ENCODE measurements at regions not wholly inside any gene's neighbourhood (a gene's known extent, or its start where the extent isn't known, plus 50 kb on each side); places are given as distances from the start of the nearest gene placed in this dataset.

GRCh38 chr3:124633524-124633923, 96.7 kb upstream of the UMPS start:
- Histone ChIP-seq H3K27ac (no peak overlapping the region), H3K9ac (no peak overlapping the region), H3K4me1 (no peaks in the 10 kb centered on the region), H3K4me2 (ENCODE audit: low read length) (no peak overlapping the region), H3K79me2 (no peaks in the 10 kb centered on the region), H3K27me3 (ENCODE audit: control insufficient read depth, insufficient read depth, low read length) (no peaks in the 10 kb centered on the region), H2AFZ (no peak overlapping the region), H3K9me3 (ENCODE audit: control insufficient read depth, low read length) (no peaks in the 10 kb centered on the region), H3K36me3 (ENCODE audit: control insufficient read depth, insufficient read depth, low read length) (no peaks in the 10 kb centered on the region), H3K4me3 (ENCODE audit: low read depth, low read length) (no peak overlapping the region)
- TF ChIP-seq CTCF (IDR thresholded peaks at IDR 0.05) = no peak

- H3K4me3 ChIP-seq (ENCODE audit: low read depth, low read length) = no peak overlapping the region
- H3K4me1 ChIP-seq = no peaks in the 10 kb centered on the region
- H2AFZ ChIP-seq = no peak overlapping the region
- H3K27me3 ChIP-seq (ENCODE audit: control insufficient read depth, insufficient read depth, low read length) = no peaks in the 10 kb centered on the region
- H3K79me2 ChIP-seq = no peaks in the 10 kb centered on the region
- H3K9ac ChIP-seq = no peak overlapping the region
- no peaks in the 10 kb centered on the region for H3K36me3 ChIP-seq (ENCODE audit: control insufficient read depth, insufficient read depth, low read length)
- no peak overlapping the region for H3K27ac ChIP-seq
- no peak for TF ChIP-seq CTCF (IDR thresholded peaks at IDR 0.05)
- no peak overlapping the region for H3K4me2 ChIP-seq (ENCODE audit: low read length)
- H3K9me3 ChIP-seq (ENCODE audit: control insufficient read depth, low read length) = no peaks in the 10 kb centered on the region
Observed at GRCh38 chr3:124634210-124635168, 95.8 kb upstream of the UMPS start.

DNA sequence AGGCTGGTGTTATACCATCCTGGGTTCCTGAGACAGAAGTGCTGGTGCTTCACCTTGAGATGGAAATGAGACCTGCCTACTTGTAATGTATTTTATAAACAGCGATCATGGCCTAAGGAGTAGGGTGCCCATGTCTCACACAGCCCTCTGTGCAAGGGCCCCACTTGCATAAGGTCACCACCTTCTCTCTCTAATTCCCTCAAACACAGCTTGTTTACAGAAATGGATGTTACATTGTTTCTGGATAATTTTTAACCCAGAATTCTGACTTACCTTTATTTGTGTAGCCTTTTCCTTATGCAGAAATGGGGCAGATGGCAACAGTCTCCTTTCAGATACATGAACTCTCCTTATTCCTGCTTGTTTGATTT, 95.1 kb upstream of the UMPS start:
- Histone ChIP-seq H3K79me2 (no peaks in the 10 kb centered on the region), H3K4me2 (ENCODE audit: low read length) (no peak overlapping the region), H3K9ac (no peak overlapping the region), H3K36me3 (ENCODE audit: control insufficient read depth, insufficient read depth, low read length) (no peaks in the 10 kb centered on the region), H2AFZ (no peak overlapping the region), H3K27ac (no peak overlapping the region), H3K27me3 (ENCODE audit: control insufficient read depth, insufficient read depth, low read length) (no peaks in the 10 kb centered on the region), H3K4me3 (ENCODE audit: low read depth, low read length) (no peak overlapping the region), H3K4me1 (no peaks in the 10 kb centered on the region), H3K9me3 (ENCODE audit: control insufficient read depth, low read length) (no peaks in the 10 kb centered on the region)
- no peak for TF ChIP-seq CTCF (IDR thresholded peaks at IDR 0.05)

GRCh38 chr3:124636101-124636862, 94.0 kb upstream of the UMPS start:
- H3K27ac ChIP-seq = no peak overlapping the region

More at GRCh38 chr3:124636101-124636862, 94.0 kb upstream of the UMPS start:
- Histone ChIP-seq H3K36me3 (ENCODE audit: control insufficient read depth, insufficient read depth, low read length) (no peaks in the 10 kb centered on the region), H3K4me1 (no peaks in the 10 kb centered on the region), H3K79me2 (no peaks in the 10 kb centered on the region), H3K4me3 (ENCODE audit: low read depth, low read length) (no peak overlapping the region), H3K27me3 (ENCODE audit: control insufficient read depth, insufficient read depth, low read length) (no peaks in the 10 kb centered on the region), H3K9ac (no peak overlapping the region), H3K4me2 (ENCODE audit: low read length) (no peak overlapping the region), H3K9me3 (ENCODE audit: control insufficient read depth, low read length) (no peaks in the 10 kb centered on the region), H2AFZ (no peak overlapping the region)
- no peak for TF ChIP-seq CTCF (IDR thresholded peaks at IDR 0.05)

Measured in parathyroid adenoma (tissue), 2 donors.